ENCODE measurements at regions not wholly inside any gene's neighbourhood (a gene's known extent, or its start where the extent isn't known, plus 50 kb on each side); places are given as distances from the start of the nearest gene placed in this dataset.

DNA sequence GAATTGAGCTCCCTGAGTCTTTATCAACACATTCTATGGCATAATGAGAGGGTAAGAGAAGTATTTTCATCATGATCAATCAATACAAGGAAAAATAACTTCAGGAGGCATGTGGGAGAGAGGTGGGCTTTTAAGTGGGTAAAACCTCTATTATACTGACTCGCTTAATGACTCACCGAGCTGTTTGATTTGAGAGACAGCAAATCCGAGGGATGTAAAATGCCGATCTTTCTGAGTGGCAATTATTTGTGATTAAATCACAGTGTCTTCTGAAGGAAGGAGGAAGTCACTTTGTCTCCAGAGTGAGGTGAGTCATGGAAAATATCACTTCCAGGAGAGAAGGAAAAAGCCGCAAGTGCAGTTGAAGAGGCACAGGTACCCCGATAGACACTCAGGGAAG lies 320.4 kb downstream of the DRD1 start:
- no peak overlapping the region for H3K4me3 ChIP-seq (ENCODE audit: low read depth, low read length)
- CTCF ChIA-PET: no interaction called here

DNA sequence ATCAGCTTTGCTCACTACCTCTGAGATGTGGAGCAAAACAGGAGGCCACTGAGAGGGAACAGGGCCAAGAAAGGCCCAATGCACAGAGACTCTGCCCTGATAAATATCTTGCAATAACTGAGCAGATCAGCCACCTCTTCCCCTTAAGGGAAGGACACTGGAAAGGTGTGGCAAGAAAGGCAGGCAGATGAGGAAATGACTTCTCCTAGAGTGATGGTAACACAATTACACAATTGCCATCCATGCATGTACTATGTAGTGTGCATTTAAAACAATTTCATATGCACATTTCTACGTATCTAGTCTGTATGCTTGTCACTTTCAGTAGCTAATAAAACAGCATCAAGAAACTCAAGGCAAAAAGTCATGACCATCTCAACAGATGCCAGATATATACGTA lies 322.5 kb downstream of the DRD1 start:
- intact Hi-C loops (cut with micrococcal nuclease; ENCODE audit: unreplicated experiment): no loop called here
- CTCF ChIA-PET: no interaction called here
- no peaks in the 10 kb centered on the region for H3K9me3 Mint-ChIP-seq (ENCODE audit: unreplicated experiment)

More for the DNA sequence above, 320.4 kb downstream of the DRD1 start:
- Mint-ChIP-seq H3K27me3 (ENCODE audit: insufficient read depth, unreplicated experiment) (peaks cover 4% of the 10 kb centered on the region), H3K4me1 (ENCODE audit: low read depth, unreplicated experiment) (no peaks in the 10 kb centered on the region), H3K27ac (ENCODE audit: unreplicated experiment) (no peak overlapping the region), H3K9me3 (ENCODE audit: unreplicated experiment) (no peaks in the 10 kb centered on the region), H3K4me3 (ENCODE audit: unreplicated experiment) (no peak overlapping the region), H3K36me3 (ENCODE audit: insufficient read depth, unreplicated experiment) (no peaks in the 10 kb centered on the region)
- POLR2A ChIA-PET: no interaction called here
- H3K4me1 ChIP-seq: no peaks in the 10 kb centered on the region
- no TSS peak for BruUV-seq (replicated peaks)
- TF ChIP-seq, protein P1, sequence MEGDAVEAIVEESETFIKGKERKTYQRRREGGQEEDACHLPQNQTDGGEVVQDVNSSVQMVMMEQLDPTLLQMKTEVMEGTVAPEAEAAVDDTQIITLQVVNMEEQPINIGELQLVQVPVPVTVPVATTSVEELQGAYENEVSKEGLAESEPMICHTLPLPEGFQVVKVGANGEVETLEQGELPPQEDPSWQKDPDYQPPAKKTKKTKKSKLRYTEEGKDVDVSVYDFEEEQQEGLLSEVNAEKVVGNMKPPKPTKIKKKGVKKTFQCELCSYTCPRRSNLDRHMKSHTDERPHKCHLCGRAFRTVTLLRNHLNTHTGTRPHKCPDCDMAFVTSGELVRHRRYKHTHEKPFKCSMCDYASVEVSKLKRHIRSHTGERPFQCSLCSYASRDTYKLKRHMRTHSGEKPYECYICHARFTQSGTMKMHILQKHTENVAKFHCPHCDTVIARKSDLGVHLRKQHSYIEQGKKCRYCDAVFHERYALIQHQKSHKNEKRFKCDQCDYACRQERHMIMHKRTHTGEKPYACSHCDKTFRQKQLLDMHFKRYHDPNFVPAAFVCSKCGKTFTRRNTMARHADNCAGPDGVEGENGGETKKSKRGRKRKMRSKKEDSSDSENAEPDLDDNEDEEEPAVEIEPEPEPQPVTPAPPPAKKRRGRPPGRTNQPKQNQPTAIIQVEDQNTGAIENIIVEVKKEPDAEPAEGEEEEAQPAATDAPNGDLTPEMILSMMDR (IDR thresholded peaks at IDR 0.05; ENCODE audit: insufficient read depth in 1 of 2, low read depth in 1 of 2, low read length in 1 of 2, severe bottlenecking in 1 of 2, unreplicated experiment in 1 of 2): no peak
- no peaks in the 10 kb centered on the region for H3K27me3 ChIP-seq (replicated peaks; ENCODE audit: control insufficient read depth, insufficient read depth, low read length)
- intact Hi-C loops (cut with micrococcal nuclease; ENCODE audit: unreplicated experiment): no loop called here
- no peak for DNase-seq
- H3K36me3 ChIP-seq (ENCODE audit: control insufficient read depth, insufficient read depth, low read length): no peaks in the 10 kb centered on the region
- no peaks in the 10 kb centered on the region for H3K9me3 ChIP-seq

DNA sequence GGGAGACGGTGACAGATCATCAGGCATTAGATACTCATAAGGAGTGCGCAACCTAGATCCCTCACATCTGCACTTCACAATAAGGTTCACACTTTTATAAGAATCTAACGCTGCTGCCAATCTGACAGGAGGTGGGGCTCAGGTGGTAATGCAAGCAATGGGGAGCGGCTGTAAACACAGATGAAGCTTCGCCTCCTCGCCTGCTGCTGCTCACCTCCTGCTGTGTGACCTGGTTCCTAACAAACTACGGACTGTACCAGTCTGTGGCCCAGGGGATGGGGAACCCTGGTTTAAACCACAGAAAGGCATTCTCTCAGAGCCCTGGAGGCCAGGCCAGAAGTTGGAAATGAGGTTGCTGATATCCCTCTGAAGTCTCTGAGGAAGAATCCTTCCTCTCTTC lies 323.6 kb downstream of the DRD1 start:
- no peaks in the 10 kb centered on the region for H3K9me3 Mint-ChIP-seq (ENCODE audit: unreplicated experiment)
- H3K27me3 Mint-ChIP-seq (ENCODE audit: insufficient read depth, unreplicated experiment): peaks cover 12% of the 10 kb centered on the region
- no TSS peak for BruUV-seq (replicated peaks)

More for the DNA sequence above, 322.5 kb downstream of the DRD1 start:
- BruUV-seq (replicated peaks): no TSS peak
- Histone ChIP-seq H3K36me3 (ENCODE audit: control insufficient read depth, insufficient read depth, low read length) (no peaks in the 10 kb centered on the region), H3K27me3 (replicated peaks; ENCODE audit: control insufficient read depth, insufficient read depth, low read length) (no peaks in the 10 kb centered on the region), H3K9me3 (no peaks in the 10 kb centered on the region), H3K4me3 (ENCODE audit: low read depth, low read length) (no peak overlapping the region), H3K4me1 (no peaks in the 10 kb centered on the region)
- Mint-ChIP-seq H3K27me3 (ENCODE audit: insufficient read depth, unreplicated experiment) (peaks cover 12% of the 10 kb centered on the region), H3K36me3 (ENCODE audit: insufficient read depth, unreplicated experiment) (no peaks in the 10 kb centered on the region), H3K4me3 (ENCODE audit: unreplicated experiment) (no peak overlapping the region), H3K4me1 (ENCODE audit: low read depth, unreplicated experiment) (no peaks in the 10 kb centered on the region), H3K27ac (ENCODE audit: unreplicated experiment) (no peak overlapping the region)
- TF ChIP-seq, protein P1 (IDR thresholded peaks at IDR 0.05; ENCODE audit: insufficient read depth in 1 of 2, low read depth in 1 of 2, low read length in 1 of 2, severe bottlenecking in 1 of 2, unreplicated experiment in 1 of 2): no peak
- no peak for DNase-seq
- POLR2A ChIA-PET: no interaction called here

More for the DNA sequence above, 323.6 kb downstream of the DRD1 start:
- no peak overlapping the region for H3K27ac Mint-ChIP-seq (ENCODE audit: unreplicated experiment)
- no peak overlapping the region for H3K4me3 Mint-ChIP-seq (ENCODE audit: unreplicated experiment)
- Histone ChIP-seq H3K27me3 (replicated peaks; ENCODE audit: control insufficient read depth, insufficient read depth, low read length) (no peaks in the 10 kb centered on the region; the same call in 1 of the 2 replicates), H3K36me3 (ENCODE audit: control insufficient read depth, insufficient read depth, low read length) (no peaks in the 10 kb centered on the region), H3K4me1 (no peaks in the 10 kb centered on the region), H3K9me3 (no peaks in the 10 kb centered on the region), H3K4me3 (ENCODE audit: low read depth, low read length) (no peak overlapping the region)
- no peaks in the 10 kb centered on the region for H3K4me1 Mint-ChIP-seq (ENCODE audit: low read depth, unreplicated experiment)
- ChIA-PET CTCF (no interaction called here), POLR2A (no interaction called here)
- intact Hi-C loops (cut with micrococcal nuclease; ENCODE audit: unreplicated experiment): no loop called here
- no peaks in the 10 kb centered on the region for H3K36me3 Mint-ChIP-seq (ENCODE audit: insufficient read depth, unreplicated experiment)
- no peak for DNase-seq
- TF ChIP-seq, protein P1 (IDR thresholded peaks at IDR 0.05; ENCODE audit: insufficient read depth in 1 of 2, low read depth in 1 of 2, low read length in 1 of 2, severe bottlenecking in 1 of 2, unreplicated experiment in 1 of 2): no peak
